ENCODE measurements at regions not wholly inside any gene's neighbourhood (a gene's known extent, or its start where the extent isn't known, plus 50 kb on each side); places are given as distances from the start of the nearest gene placed in this dataset.
"Not testable (repeated sequence)": the region's sequence is repeated elsewhere in the genome, so short reads cannot be mapped to it uniquely, and the experiment has no call there.

GRCh38 chr10:47593805-47594204, 70.4 kb upstream of the AGAP9 start:
- TF ChIP-seq FOXP2 (optimal IDR thresholded peaks at IDR 0.05; ENCODE audit: control extremely low read depth, extremely low read length, insufficient read depth); POLR2AphosphoS5 (IDR thresholded peaks at IDR 0.05; ENCODE audit: borderline replicate concordance, low read depth, low read length): not testable (repeated sequence)
